HPDE6-E6E7 (cell line): ENCODE measurements at regions not wholly inside any gene's neighbourhood (a gene's known extent, or its start where the extent isn't known, plus 50 kb on each side); places are given as distances from the start of the nearest gene placed in this dataset.
"Not testable (repeated sequence)": the region's sequence is repeated elsewhere in the genome, so short reads cannot be mapped to it uniquely, and the experiment has no call there.

ENCODE experiments used
- DNase-seq: peaks from one replicate; pipeline ENCODE4 v3.0.0; 2011; ENCODE audit warnings: missing footprints; ENCODE audit errors: extremely low spot score

GRCh38 chr10:118805146-118805545 is 50.4 kb upstream of the CACUL1 start:
- no peak for DNase-seq

- no peak for DNase-seq
These were observed 52.9 kb upstream of the CACUL1 start for GRCh38 chr10:118807512-118808305.

GRCh38 chr10:118808601-118809356 is 54.0 kb upstream of the CACUL1 start:
- no peak for DNase-seq

GRCh38 chr10:118809357-118810220 is 54.8 kb upstream of the CACUL1 start:
- DNase-seq, result no peak

- DNase-seq, result no peak
These were observed 56.2 kb upstream of the CACUL1 start for GRCh38 chr10:118810796-118811505.

GRCh38 chr10:118811675-118812392 is 57.1 kb upstream of the CACUL1 start:
- DNase-seq, result no peak

- DNase-seq, result no peak
These were observed 57.6 kb upstream of the CACUL1 start for GRCh38 chr10:118812393-118812740.

GRCh38 chr10:118813001-118813400 is 58.2 kb upstream of the CACUL1 start:
- not testable (repeated sequence) for DNase-seq

GRCh38 chr10:118816471-118817168 is 61.9 kb upstream of the CACUL1 start:
- no peak for DNase-seq

- no peak for DNase-seq
These were observed 62.7 kb upstream of the CACUL1 start for GRCh38 chr10:118817328-118818068.

- no peak for DNase-seq
These were observed 64.0 kb upstream of the CACUL1 start for GRCh38 chr10:118818621-118819221.

GRCh38 chr10:118820326-118821116 is 65.8 kb upstream of the CACUL1 start:
- DNase-seq, result no peak

- DNase-seq, result no peak
These were observed 68.6 kb upstream of the CACUL1 start for GRCh38 chr10:118823256-118823907.

- DNase-seq, result no peak
These were observed 72.3 kb upstream of the CACUL1 start for GRCh38 chr10:118827053-118827452.

GRCh38 chr10:118827466-118828155 is 72.8 kb upstream of the CACUL1 start:
- no peak for DNase-seq

- DNase-seq, result no peak
These were observed 77.5 kb upstream of the CACUL1 start for GRCh38 chr10:118832241-118832651.

GRCh38 chr10:118834370-118834769 is 79.6 kb upstream of the CACUL1 start:
- DNase-seq, result not testable (repeated sequence)
